Activated B cell treated with CpG ODN at 0.5 μM for 24 hours (primary cell): ENCODE measurements at regions not wholly inside any gene's neighbourhood (a gene's known extent, or its start where the extent isn't known, plus 50 kb on each side); places are given as distances from the start of the nearest gene placed in this dataset.

Source experiments
- ATAC-seq: fragments of 200-7000 bp; cut with Tn5 transposase; one replicate; pipeline ENCODE4 v1.10.0; 2021; ENCODE audit warnings: low read depth, mild to moderate bottlenecking, moderate library complexity
- CTCF ChIA-PET: fragments of 350-600 bp; sonication (Branson Sonifier 250); formaldehyde crosslinking; loops from one replicate; lab custom pipeline; 2021; ENCODE audit warnings: antibody characterized with exemption; lab: Charles Lee
- POLR2A ChIA-PET: fragments of 350-600 bp; sonication (Branson Sonifier 250); formaldehyde crosslinking; loops from one replicate; lab custom pipeline; 2021; ENCODE audit warnings: antibody characterized with exemption; lab: Charles Lee
- DNase-seq: peaks from one replicate; pipeline ENCODE4 v3.0.0; 2022
- H3K27ac Mint-ChIP-seq: one replicate; pipeline ENCODE4 v1.8.0; 2020; ENCODE audit warnings: mixed read lengths
- H3K27me3 Mint-ChIP-seq: one replicate; pipeline ENCODE4 v1.8.0; 2021; ENCODE audit warnings: mixed read lengths
- H3K36me3 Mint-ChIP-seq: one replicate; pipeline ENCODE4 v1.8.0; 2021; ENCODE audit warnings: low read depth, mixed read lengths
- H3K4me1 Mint-ChIP-seq: one replicate; pipeline ENCODE4 v1.8.0; 2021; ENCODE audit warnings: mixed read lengths
- H3K4me3 Mint-ChIP-seq: one replicate; pipeline ENCODE4 v1.8.0; 2020; ENCODE audit warnings: mild to moderate bottlenecking, mixed read lengths
- H3K9me3 Mint-ChIP-seq: one replicate; pipeline ENCODE4 v1.8.0; 2020; ENCODE audit warnings: mixed read lengths
- intact Hi-C: fragments of 100-400 bp; cut with micrococcal nuclease; formaldehyde crosslinking; loops from one replicate; pipeline ENCODE4 v1.15.1; 2024
- TF ChIP-seq, protein P1 (sequence below): fragments of 200-600 bp; IDR thresholded peaks from one replicate; pipeline ENCODE4 v1.8.0; 2022; ENCODE audit warnings: antibody characterized with exemption, mild to moderate bottlenecking

- no peak for ATAC-seq
- Mint-ChIP-seq H3K27ac (no peak overlapping the region), H3K9me3 (no peaks in the 10 kb centered on the region), H3K27me3 (no peaks in the 10 kb centered on the region), H3K4me1 (peaks cover 14% of the 10 kb centered on the region), H3K4me3 (no peak overlapping the region), H3K36me3 (no peaks in the 10 kb centered on the region)
- ChIA-PET CTCF (no interaction called here), POLR2A (no interaction called here)
- no peak for DNase-seq
- intact Hi-C loops, result no loop called here
- TF ChIP-seq, protein P1, sequence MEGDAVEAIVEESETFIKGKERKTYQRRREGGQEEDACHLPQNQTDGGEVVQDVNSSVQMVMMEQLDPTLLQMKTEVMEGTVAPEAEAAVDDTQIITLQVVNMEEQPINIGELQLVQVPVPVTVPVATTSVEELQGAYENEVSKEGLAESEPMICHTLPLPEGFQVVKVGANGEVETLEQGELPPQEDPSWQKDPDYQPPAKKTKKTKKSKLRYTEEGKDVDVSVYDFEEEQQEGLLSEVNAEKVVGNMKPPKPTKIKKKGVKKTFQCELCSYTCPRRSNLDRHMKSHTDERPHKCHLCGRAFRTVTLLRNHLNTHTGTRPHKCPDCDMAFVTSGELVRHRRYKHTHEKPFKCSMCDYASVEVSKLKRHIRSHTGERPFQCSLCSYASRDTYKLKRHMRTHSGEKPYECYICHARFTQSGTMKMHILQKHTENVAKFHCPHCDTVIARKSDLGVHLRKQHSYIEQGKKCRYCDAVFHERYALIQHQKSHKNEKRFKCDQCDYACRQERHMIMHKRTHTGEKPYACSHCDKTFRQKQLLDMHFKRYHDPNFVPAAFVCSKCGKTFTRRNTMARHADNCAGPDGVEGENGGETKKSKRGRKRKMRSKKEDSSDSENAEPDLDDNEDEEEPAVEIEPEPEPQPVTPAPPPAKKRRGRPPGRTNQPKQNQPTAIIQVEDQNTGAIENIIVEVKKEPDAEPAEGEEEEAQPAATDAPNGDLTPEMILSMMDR, result no peak
These were observed 247.0 kb upstream of the HABP2 start for GRCh38 chr10:113305871-113306270.

- ChIA-PET POLR2A (no interaction called here), CTCF (no interaction called here)
- Mint-ChIP-seq H3K9me3 (no peaks in the 10 kb centered on the region), H3K27ac (no peak overlapping the region), H3K27me3 (peaks cover 3% of the 10 kb centered on the region), H3K4me1 (peaks cover 9% of the 10 kb centered on the region), H3K4me3 (no peak overlapping the region), H3K36me3 (no peaks in the 10 kb centered on the region)
- no peak for DNase-seq
- intact Hi-C loops, result no loop called here
- no peak for ATAC-seq
- TF ChIP-seq, protein P1, result no peak
These were observed 243.1 kb upstream of the HABP2 start for GRCh38 chr10:113309791-113310190.

GRCh38 chr10:113310347-113310746 is 242.5 kb upstream of the HABP2 start:
- ChIA-PET CTCF (no interaction called here), POLR2A (interaction anchor here (0.6 kb wide), 1 partner anchor 754 kb away, joined by 5 read pairs; no protein-coding TSS in a partner anchor)
- intact Hi-C loops, result no loop called here
- ATAC-seq, result peak; percentile 25
- no peak for DNase-seq
- H3K9me3 Mint-ChIP-seq, result no peaks in the 10 kb centered on the region
- no peaks in the 10 kb centered on the region for H3K36me3 Mint-ChIP-seq
- H3K4me1 Mint-ChIP-seq, result peaks cover 9% of the 10 kb centered on the region
- H3K27me3 Mint-ChIP-seq, result peaks cover 3% of the 10 kb centered on the region
- no peak overlapping the region for H3K27ac Mint-ChIP-seq
- no peak overlapping the region for H3K4me3 Mint-ChIP-seq
- TF ChIP-seq, protein P1, result no peak

- H3K27me3 Mint-ChIP-seq, result peaks cover 5% of the 10 kb centered on the region
- DNase-seq, result no peak
- intact Hi-C loops, result no loop called here
- CTCF ChIA-PET, result no interaction called here
- H3K9me3 Mint-ChIP-seq, result peaks cover 10% of the 10 kb centered on the region
- no peak overlapping the region for H3K4me3 Mint-ChIP-seq
- TF ChIP-seq, protein P1, result no peak
- no peaks in the 10 kb centered on the region for H3K36me3 Mint-ChIP-seq
- no peak for ATAC-seq
- POLR2A ChIA-PET, result no interaction called here
- H3K27ac Mint-ChIP-seq, result no peak overlapping the region
- H3K4me1 Mint-ChIP-seq, result peaks cover 9% of the 10 kb centered on the region
These were observed 239.7 kb upstream of the HABP2 start for GRCh38 chr10:113313048-113313602.

GRCh38 chr10:113313722-113314121 is 239.1 kb upstream of the HABP2 start:
- ChIA-PET POLR2A (no interaction called here), CTCF (no interaction called here)
- Mint-ChIP-seq H3K4me1 (peaks cover 9% of the 10 kb centered on the region), H3K27me3 (peaks cover 6% of the 10 kb centered on the region), H3K36me3 (no peaks in the 10 kb centered on the region), H3K27ac (no peak overlapping the region), H3K4me3 (no peak overlapping the region), H3K9me3 (peaks cover 10% of the 10 kb centered on the region)
- intact Hi-C loops, result no loop called here
- TF ChIP-seq, protein P1, result no peak
- ATAC-seq (no peak), DNase-seq (no peak)
